DND-41 (cell line): ENCODE measurements at regions not wholly inside any gene's neighbourhood (a gene's known extent, or its start where the extent isn't known, plus 50 kb on each side); places are given as distances from the start of the nearest gene placed in this dataset.

Experiments
- CTCF ChIP-seq: IDR thresholded peaks from 2 replicates; pipeline ENCODE4 v1.5.1; 2012; ENCODE audit warnings: borderline replicate concordance, low read length, moderate library complexity, mild to moderate bottlenecking; ENCODE audit not compliant: poor library complexity, severe bottlenecking; ENCODE audit errors: extremely low read depth
- EZH2 ChIP-seq: IDR thresholded peaks from 3 replicates; pipeline ENCODE4 v1.6.1; 2012; ENCODE audit warnings: borderline replicate concordance, low read depth, mild to moderate bottlenecking, moderate library complexity, low read length, inconsistent platforms; ENCODE audit not compliant: severe bottlenecking

- TF ChIP-seq CTCF (no peak), EZH2 (no peak)
These were observed 287.8 kb downstream of the DUSP10 start for GRCh38 chr1:221454096-221454495.
